GM18868 (cell line): ENCODE measurements at regions not wholly inside any gene's neighbourhood (a gene's known extent, or its start where the extent isn't known, plus 50 kb on each side); places are given as distances from the start of the nearest gene placed in this dataset.

ENCODE experiments used
- ATAC-seq: cut with Tn5 transposase; IDR thresholded peaks from one replicate; pipeline ENCODE4 v1.9.1; 2021; ENCODE audit warnings: mild to moderate bottlenecking, moderate library complexity; ENCODE audit not compliant: unreplicated experiment

DNA sequence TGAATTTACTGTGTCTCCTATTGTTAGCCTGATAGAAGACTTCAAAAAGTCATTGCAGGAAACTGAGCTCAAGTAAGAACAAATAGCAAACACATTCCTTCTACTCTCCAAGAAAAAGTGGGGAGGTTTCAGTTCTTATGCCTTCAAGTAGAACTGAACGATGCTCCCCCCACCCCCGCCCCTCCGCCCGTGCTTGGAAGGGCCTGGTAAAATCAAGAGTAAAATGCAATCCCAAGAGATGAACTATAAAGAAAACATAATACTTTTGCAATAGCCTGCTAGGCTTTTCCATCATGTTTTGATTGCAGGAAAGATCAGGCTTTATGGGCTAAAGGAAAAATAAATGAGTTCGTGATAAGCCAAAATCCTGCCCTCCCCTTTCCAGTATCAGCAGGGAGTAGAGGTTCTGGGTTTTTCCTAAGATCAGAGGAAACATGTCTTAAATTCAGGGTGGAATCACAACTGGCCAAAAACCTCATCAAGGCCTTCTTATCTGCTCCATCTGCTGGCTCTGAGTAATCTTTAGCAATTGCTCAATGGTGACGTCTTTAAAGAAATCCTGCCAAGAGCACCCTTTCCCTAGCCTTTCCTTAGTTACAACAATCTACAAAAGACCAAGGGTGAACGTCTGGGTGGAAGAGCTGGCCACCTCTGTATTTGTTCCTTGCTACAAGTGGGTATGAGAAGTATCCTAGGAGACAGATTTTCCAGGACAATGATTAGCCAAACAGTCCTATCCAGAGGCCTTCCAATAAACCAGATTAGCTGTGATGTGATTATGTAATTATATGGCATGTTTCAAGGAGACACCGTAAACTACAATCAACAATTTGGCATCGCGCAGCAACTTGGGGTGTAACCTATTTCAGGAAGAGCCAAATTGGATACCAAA lies 66.3 kb upstream of the FAM9C start:
- ATAC-seq: no peak

DNA sequence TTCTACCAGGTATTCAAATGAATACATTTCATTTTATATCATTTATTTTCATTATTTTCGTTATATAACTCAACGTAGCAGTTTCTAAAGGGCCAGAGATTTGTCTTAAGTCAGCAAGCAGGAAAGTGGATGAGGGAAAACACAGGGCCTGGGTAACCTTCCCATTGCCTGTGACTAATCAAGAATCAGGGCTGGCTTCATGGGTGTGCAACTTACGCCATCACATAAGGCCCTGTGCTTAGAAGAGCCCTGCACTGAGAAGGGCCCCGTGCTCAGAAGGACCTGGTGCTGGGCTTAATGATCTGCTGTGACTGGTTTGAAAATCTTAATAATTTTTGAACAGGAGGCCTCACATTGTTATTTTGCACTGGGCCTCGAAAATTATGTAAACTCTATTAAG lies 65.4 kb upstream of the FAM9C start:
- ATAC-seq: no peak

DNA sequence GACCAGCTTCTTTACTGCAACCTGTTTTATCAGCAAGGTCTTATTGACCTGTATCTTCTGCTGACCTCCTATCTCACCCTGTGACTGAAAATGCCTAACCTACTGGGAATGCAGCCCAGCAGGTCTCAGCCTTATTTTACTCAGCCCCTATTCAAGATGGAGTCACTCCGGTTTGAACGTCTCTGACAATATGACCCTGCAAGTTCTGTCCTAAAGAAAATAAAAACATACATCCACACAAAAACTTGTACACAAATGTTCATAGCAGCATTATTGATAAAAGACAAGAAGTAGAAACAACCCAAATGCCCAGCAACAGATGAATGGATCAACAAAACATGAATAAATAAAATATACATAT lies 59.5 kb upstream of the FAM9C start:
- no peak for ATAC-seq

DNA sequence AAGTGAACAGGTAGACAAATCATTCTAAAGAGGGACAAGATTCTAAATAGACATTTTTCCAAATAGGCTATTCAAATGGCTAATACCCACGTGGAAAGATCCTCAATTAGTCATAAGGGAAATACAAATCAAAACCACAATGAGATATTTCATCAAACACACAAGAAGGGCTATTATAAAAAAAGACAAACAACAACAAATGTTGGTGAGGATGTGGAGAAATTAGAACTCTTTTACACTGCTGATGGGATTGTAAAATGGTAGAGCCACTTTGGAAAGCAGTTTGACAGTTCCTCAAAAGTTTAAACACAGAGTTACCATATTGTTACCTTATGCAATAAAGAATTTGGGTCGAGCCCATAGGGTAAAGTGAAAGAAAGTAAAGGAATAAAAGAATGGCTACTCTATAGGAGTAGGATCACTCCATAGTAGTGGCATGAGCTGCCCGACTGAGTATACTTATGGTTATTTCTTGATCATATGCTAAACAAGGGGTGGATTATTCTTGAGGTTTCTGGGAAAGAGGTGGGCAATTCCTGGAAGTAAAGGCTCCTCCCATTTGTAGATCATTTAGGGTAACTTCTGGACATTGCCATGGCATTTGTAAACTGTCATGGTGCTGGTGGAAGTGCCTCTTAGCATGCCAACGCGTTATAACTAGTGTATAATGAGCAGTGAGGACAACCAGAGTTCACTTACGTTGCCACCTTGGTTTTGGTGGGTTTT lies 58.9 kb upstream of the FAM9C start:
- no peak for ATAC-seq

DNA sequence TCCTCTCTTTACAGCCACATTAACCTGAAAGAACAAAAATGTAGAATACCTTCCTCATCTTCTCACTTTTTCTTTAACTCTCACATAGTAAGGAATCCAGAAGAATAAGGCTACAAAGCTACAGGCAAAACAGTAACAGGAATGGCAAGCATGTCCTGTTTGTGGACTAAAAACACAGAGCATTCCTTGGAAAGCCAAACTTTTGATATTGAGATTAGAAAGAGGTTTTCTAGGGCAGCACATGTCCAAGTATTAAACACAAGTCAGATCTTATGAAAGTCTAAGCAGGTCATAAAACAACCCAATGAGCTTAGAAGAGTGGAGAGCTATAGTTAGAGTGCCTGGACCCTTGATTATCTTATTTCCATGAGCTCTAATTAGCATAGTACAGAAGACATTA lies 58.2 kb upstream of the FAM9C start:
- no peak for ATAC-seq

DNA sequence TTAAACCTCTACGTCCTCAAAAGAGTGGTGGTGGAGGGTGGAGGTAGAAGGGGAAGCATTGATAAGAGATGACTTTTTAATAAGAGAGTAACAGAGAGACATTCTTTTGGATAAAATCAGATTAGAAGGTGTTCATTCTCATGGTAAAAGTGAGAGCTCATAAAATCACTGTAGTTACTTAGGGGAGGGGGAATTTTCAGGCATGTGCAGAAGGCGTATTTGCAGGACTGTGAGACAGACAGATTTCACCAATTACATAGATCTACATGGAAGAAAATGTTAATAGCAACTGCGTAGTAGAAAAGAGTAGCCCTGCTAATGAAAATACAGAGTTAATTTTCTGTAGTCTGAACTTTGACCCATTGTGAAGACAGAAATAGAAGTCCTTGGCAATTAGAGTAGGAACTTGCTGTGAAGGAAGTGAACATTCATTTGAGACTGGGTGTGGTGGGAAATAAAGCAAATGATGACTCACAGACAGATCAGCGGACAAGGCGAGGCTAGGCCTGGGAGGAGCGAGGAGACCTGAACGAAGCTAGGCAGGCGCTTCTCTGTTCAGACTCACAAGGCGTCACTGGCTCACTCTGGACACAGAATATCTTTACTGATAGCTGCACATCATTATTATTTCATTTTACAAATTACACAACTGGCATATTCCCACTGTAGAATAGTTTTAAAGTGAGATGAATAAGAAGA lies 57.2 kb upstream of the FAM9C start:
- ATAC-seq: no peak

DNA sequence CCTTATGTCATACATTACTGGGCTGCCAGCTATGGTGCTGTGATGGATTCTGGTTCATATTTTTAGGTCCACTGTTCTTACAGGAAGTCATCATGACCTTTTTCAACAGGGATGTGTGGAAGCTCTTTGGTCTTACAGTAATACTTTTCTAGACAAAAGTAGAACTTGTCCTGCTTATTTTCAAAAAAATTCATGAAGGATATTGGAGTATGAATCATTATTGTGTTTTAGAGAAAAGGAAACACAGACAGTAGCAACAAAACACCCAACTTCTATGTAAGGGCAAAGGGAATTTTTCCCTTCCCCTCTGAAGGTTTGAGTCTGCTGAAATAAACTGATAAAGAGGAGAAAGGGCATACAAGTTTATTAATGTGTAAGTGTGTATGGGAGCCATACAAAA lies 54.7 kb upstream of the FAM9C start:
- no peak for ATAC-seq

DNA sequence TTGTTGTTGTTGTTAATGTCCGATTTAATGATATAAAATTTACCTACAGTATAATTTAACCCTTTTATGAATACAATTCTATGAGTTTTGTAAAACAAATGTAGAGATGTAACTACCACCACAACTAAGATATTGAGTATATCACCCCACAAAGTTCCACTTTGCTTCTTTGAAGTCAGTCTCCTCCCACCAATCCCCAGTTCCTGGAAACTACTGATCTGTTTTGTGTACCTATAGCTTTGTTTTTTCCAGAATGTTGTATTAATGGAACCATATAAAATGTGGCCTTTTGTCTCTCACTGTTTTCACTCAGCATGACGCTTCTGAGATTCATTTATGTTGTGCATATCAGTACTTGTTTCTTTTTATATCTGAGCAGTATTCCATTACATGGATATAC lies 52.3 kb upstream of the FAM9C start:
- no peak for ATAC-seq

DNA sequence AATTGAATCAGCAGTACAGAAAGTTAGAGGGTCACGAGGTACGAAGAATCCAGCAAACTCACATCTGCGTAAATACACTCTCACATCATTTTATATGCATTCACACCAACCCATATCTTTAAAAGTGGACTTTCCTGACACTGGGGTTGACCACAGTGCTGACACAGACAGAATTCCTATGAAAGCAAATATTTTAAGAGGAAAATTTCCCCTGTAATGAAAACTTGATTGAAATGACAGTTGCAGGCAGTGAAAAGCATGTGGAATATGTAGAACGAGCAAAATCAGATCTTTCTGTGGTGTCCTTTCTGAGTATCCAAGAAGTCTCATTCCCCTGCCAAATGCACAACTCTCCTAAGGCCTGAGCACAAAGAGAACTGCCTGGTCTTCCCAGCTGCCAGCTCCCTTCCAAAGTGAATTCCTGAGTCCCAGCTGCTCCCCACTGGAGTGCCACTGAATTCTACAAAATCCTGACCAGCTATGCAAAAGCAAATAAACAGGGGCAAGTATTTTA lies 50.5 kb upstream of the FAM9C start:
- no peak for ATAC-seq

DNA sequence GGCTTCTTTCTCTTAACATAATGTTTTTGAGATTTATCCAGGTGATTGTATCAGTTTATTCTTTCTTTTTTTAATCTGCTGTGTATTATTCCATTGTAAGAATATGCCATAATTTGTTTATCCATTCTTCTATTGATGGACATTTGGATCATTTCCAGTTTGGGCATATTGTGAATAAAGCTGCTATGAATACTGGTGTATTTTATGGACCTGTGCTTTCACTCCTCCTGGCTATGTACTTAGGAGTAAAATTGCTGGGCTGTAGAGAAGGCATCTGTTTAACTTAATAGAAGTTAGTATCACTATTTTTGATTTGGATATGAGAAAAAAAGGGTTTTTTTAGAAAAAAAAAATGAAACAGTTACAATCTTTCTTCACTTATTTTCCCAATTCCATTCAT lies 50.0 kb upstream of the FAM9C start:
- ATAC-seq: no peak
